ENCODE measurements at regions not wholly inside any gene's neighbourhood (a gene's known extent, or its start where the extent isn't known, plus 50 kb on each side); places are given as distances from the start of the nearest gene placed in this dataset.

- POLR2A ChIA-PET, result no interaction called here
- H3K4me1 ChIP-seq (ENCODE audit: control insufficient read depth, insufficient read depth, low read length), result no peaks in the 10 kb centered on the region
- H3K4me3 ChIP-seq (ENCODE audit: low read depth, low read length), result no peak overlapping the region
- no peak overlapping the region for H3K27ac ChIP-seq (ENCODE audit: extremely low read depth, low read depth, low read length)
- no peak for TF ChIP-seq ZNF629 (tag by site-specific recombination; IDR thresholded peaks at IDR 0.05)
- TF ChIP-seq ZNF146 (tag by site-specific recombination; IDR thresholded peaks at IDR 0.05), result no peak
- TF ChIP-seq ZNF174 (tag by site-specific recombination; IDR thresholded peaks at IDR 0.05), result no peak
- TF ChIP-seq ZBTB49 (tag by site-specific recombination; IDR thresholded peaks at IDR 0.05; ENCODE audit: low read depth), result no peak
- no peak for TF ChIP-seq OSR2 (tag by site-specific recombination; IDR thresholded peaks at IDR 0.05)
- TF ChIP-seq YY2 (tag by site-specific recombination; IDR thresholded peaks at IDR 0.05), result no peak
- TF ChIP-seq IKZF3 (tag by site-specific recombination; IDR thresholded peaks at IDR 0.05), result no peak
- TF ChIP-seq ZNF221 (tag by site-specific recombination; IDR thresholded peaks at IDR 0.05; ENCODE audit: borderline replicate concordance), result no peak
- TF ChIP-seq, protein P1, sequence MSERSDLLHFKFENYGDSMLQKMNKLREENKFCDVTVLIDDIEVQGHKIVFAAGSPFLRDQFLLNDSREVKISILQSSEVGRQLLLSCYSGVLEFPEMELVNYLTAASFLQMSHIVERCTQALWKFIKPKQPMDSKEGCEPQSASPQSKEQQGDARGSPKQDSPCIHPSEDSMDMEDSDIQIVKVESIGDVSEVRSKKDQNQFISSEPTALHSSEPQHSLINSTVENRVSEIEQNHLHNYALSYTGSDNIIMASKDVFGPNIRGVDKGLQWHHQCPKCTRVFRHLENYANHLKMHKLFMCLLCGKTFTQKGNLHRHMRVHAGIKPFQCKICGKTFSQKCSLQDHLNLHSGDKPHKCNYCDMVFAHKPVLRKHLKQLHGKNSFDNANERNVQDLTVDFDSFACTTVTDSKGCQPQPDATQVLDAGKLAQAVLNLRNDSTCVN (tag by site-specific recombination; optimal IDR thresholded peaks at IDR 0.05), result no peak
- TF ChIP-seq, protein P2, sequence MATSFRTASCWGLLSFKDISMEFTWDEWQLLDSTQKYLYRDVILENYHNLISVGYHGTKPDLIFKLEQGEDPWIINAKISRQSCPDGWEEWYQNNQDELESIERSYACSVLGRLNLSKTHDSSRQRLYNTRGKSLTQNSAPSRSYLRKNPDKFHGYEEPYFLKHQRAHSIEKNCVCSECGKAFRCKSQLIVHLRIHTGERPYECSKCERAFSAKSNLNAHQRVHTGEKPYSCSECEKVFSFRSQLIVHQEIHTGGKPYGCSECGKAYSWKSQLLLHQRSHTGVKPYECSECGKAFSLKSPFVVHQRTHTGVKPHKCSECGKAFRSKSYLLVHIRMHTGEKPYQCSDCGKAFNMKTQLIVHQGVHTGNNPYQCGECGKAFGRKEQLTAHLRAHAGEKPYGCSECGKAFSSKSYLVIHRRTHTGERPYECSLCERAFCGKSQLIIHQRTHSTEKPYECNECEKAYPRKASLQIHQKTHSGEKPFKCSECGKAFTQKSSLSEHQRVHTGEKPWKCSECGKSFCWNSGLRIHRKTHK (tag by site-specific recombination; IDR thresholded peaks at IDR 0.05), result no peak
- no peak for TF ChIP-seq ZNF792 (tag by site-specific recombination; IDR thresholded peaks at IDR 0.05)
- no peaks in the 10 kb centered on the region for H3K9me3 ChIP-seq (ENCODE audit: control insufficient read depth, insufficient read depth, low read depth, low read length)
- no peaks in the 10 kb centered on the region for H3K36me3 ChIP-seq (ENCODE audit: control insufficient read depth in 2 of 2, insufficient read depth in 1 of 2, low read length in 2 of 2)
- CTCF ChIA-PET, result no interaction called here
Observed at GRCh38 chr6:67369679-67370078, 1265.4 kb upstream of the ADGRB3 start.

DNA sequence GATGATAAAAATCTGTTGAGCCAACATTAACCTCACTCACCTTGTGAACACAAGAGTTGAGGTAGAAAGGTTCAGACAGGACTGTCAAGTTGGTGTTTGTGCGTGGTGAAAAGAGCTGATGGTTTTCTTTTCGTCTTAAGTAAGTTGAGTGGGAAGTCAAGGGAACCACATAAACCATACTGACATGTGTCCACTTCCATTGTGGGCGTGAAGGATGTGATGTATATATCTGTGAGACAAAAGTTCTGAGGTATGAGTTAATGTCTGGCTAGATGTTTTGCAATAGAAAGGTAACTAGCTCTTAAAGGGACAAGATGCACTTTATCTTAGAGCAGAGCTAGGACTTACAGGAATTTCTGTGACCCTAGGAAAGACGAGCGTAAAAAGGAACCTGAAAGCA is 1272.1 kb upstream of the ADGRB3 start:
- POLR2A ChIA-PET, result no interaction called here
- CTCF ChIA-PET, result no interaction called here

More for the DNA sequence above, 1272.1 kb upstream of the ADGRB3 start:
- Histone ChIP-seq H3K27ac (ENCODE audit: extremely low read depth, low read depth, low read length) (no peak overlapping the region), H3K4me1 (ENCODE audit: control insufficient read depth, insufficient read depth, low read length) (no peaks in the 10 kb centered on the region), H3K4me3 (ENCODE audit: low read depth, low read length) (no peak overlapping the region), H3K36me3 (ENCODE audit: control insufficient read depth in 2 of 2, insufficient read depth in 1 of 2, low read length in 2 of 2) (no peaks in the 10 kb centered on the region), H3K9me3 (ENCODE audit: control insufficient read depth, insufficient read depth, low read depth, low read length) (no peaks in the 10 kb centered on the region)
- TF ChIP-seq ZNF777 (tag by site-specific recombination; IDR thresholded peaks at IDR 0.05; ENCODE audit: borderline replicate concordance) (no peak), ZNF610 (tag by site-specific recombination; IDR thresholded peaks at IDR 0.05; ENCODE audit: borderline replicate concordance) (no peak), ZFP41 (tag by site-specific recombination; IDR thresholded peaks at IDR 0.05; ENCODE audit: borderline replicate concordance) (no peak), ZNF654 (tag by site-specific recombination; IDR thresholded peaks at IDR 0.05; ENCODE audit: low read depth) (no peak), ZNF561 (tag by site-specific recombination; IDR thresholded peaks at IDR 0.05; ENCODE audit: borderline replicate concordance) (no peak), ZNF600 (tag by site-specific recombination; IDR thresholded peaks at IDR 0.05) (no peak), ZNF473 (tag by site-specific recombination; IDR thresholded peaks at IDR 0.05) (no peak), ZNF670 (tag by site-specific recombination; IDR thresholded peaks at IDR 0.05; ENCODE audit: low read depth) (no peak), ZBTB8A (tag by site-specific recombination; IDR thresholded peaks at IDR 0.05) (no peak), ZNF404 (tag by site-specific recombination; IDR thresholded peaks at IDR 0.05) (no peak), ZNF530 (tag by site-specific recombination; IDR thresholded peaks at IDR 0.05; ENCODE audit: low read depth) (no peak)
- TF ChIP-seq, protein P3, sequence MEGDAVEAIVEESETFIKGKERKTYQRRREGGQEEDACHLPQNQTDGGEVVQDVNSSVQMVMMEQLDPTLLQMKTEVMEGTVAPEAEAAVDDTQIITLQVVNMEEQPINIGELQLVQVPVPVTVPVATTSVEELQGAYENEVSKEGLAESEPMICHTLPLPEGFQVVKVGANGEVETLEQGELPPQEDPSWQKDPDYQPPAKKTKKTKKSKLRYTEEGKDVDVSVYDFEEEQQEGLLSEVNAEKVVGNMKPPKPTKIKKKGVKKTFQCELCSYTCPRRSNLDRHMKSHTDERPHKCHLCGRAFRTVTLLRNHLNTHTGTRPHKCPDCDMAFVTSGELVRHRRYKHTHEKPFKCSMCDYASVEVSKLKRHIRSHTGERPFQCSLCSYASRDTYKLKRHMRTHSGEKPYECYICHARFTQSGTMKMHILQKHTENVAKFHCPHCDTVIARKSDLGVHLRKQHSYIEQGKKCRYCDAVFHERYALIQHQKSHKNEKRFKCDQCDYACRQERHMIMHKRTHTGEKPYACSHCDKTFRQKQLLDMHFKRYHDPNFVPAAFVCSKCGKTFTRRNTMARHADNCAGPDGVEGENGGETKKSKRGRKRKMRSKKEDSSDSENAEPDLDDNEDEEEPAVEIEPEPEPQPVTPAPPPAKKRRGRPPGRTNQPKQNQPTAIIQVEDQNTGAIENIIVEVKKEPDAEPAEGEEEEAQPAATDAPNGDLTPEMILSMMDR (tag by site-specific recombination; IDR thresholded peaks at IDR 0.05), result no peak

All from HEK293 (cell line).